H9 (cell line): ENCODE measurements at regions not wholly inside any gene's neighbourhood (a gene's known extent, or its start where the extent isn't known, plus 50 kb on each side); places are given as distances from the start of the nearest gene placed in this dataset.

ENCODE experiments used
- DNase-seq: peaks from one replicate; pipeline ENCODE4 v3.0.0-alpha.2; 2017
- H2AFZ ChIP-seq: one replicate; pipeline ENCODE4 v1.6.1; 2013; ENCODE audit warnings: mild to moderate bottlenecking, low read length, control low read depth, moderate library complexity
- H2AK5ac ChIP-seq: 2 replicates; pipeline ENCODE4 v1.6.1; 2013; ENCODE audit warnings: low read length, control low read depth, mixed read lengths; ENCODE audit not compliant: insufficient read length
- H2BK120ac ChIP-seq: one replicate; pipeline ENCODE4 v1.6.1; 2013; ENCODE audit warnings: low read depth, mild to moderate bottlenecking, low read length, control low read depth, inconsistent platforms; ENCODE audit not compliant: poor library complexity, severe bottlenecking
- H2BK12ac ChIP-seq: 2 replicates; pipeline ENCODE4 v1.6.1; 2013; ENCODE audit warnings: low read length, control low read depth, mixed read lengths, low read depth; ENCODE audit not compliant: insufficient read length
- H2BK15ac ChIP-seq: 2 replicates; pipeline ENCODE4 v1.6.1; 2013; ENCODE audit warnings: low read depth, low read length, control low read depth
- H2BK20ac ChIP-seq: one replicate; pipeline ENCODE4 v1.6.1; 2013; ENCODE audit warnings: low read depth, mild to moderate bottlenecking, low read length, control low read depth, inconsistent platforms; ENCODE audit not compliant: poor library complexity, severe bottlenecking
- H2BK5ac ChIP-seq: 2 replicates; pipeline ENCODE4 v1.6.1; 2013; ENCODE audit warnings: low read length, control low read depth, mixed read lengths; ENCODE audit not compliant: insufficient read length
- H3K14ac ChIP-seq: 2 replicates; pipeline ENCODE4 v1.6.1; 2013; ENCODE audit warnings: low read length, control low read depth; ENCODE audit not compliant: insufficient read depth
- H3K18ac ChIP-seq: 2 replicates; pipeline ENCODE4 v1.6.1; 2013; ENCODE audit warnings: low read depth, mild to moderate bottlenecking, mixed read lengths, low read length, control low read depth; ENCODE audit not compliant: insufficient read length
- H3K23ac ChIP-seq: 2 replicates; pipeline ENCODE4 v1.6.1; 2013; ENCODE audit warnings: low read length, control low read depth, mixed read lengths, low read depth; ENCODE audit not compliant: insufficient read length
- H3K23me2 ChIP-seq: 2 replicates; pipeline ENCODE4 v1.6.1; 2013; ENCODE audit warnings: low read depth, mild to moderate bottlenecking, mixed read lengths, low read length, control low read depth; ENCODE audit not compliant: insufficient read length, poor library complexity, severe bottlenecking
- H3K27ac ChIP-seq: 2 replicates; pipeline ENCODE4 v1.5.1; 2013; ENCODE audit warnings: low read length, control low read depth, mixed read lengths, low read depth; ENCODE audit not compliant: insufficient read length
- H3K27me3 ChIP-seq: 2 replicates; pipeline ENCODE4 v1.6.1; 2013; ENCODE audit warnings: low read length, control low read depth, inconsistent platforms; ENCODE audit not compliant: insufficient read depth
- H3K4ac ChIP-seq: 2 replicates; pipeline ENCODE4 v1.6.1; 2013; ENCODE audit warnings: low read depth, mild to moderate bottlenecking, control low read depth, inconsistent platforms, low read length, moderate library complexity
- H3K4me1 ChIP-seq: 2 replicates; pipeline ENCODE4 v1.6.1; 2013; ENCODE audit warnings: low read length, control low read depth, inconsistent platforms; ENCODE audit not compliant: insufficient read depth
- H3K4me2 ChIP-seq: 2 replicates; pipeline ENCODE4 v1.6.1; 2013; ENCODE audit warnings: low read length, control low read depth, mixed read lengths; ENCODE audit not compliant: insufficient read length, insufficient read depth
- H3K56ac ChIP-seq: 2 replicates; pipeline ENCODE4 v1.6.1; 2013; ENCODE audit warnings: low read depth, mild to moderate bottlenecking, mixed read lengths, low read length, control low read depth; ENCODE audit not compliant: insufficient read length
- H3K79me1 ChIP-seq: 2 replicates; pipeline ENCODE4 v1.6.1; 2013; ENCODE audit warnings: low read depth, mild to moderate bottlenecking, moderate library complexity, low read length, control low read depth, inconsistent platforms; ENCODE audit not compliant: insufficient read depth, poor library complexity, severe bottlenecking
- H3K79me2 ChIP-seq: 2 replicates; pipeline ENCODE4 v1.6.1; 2013; ENCODE audit warnings: low read length, control low read depth, inconsistent platforms; ENCODE audit not compliant: insufficient read depth
- H3K9ac ChIP-seq: 2 replicates; pipeline ENCODE4 v1.6.1; 2013; ENCODE audit warnings: low read length, control low read depth, mixed read lengths; ENCODE audit not compliant: insufficient read length; ENCODE audit errors: extremely low read depth
- H3K9me3 ChIP-seq: one replicate; pipeline ENCODE4 v1.6.1; 2013; ENCODE audit warnings: low read depth, low read length, inconsistent platforms; ENCODE audit not compliant: control insufficient read depth
- H3T11ph ChIP-seq: one replicate; pipeline ENCODE4 v1.6.1; 2013; ENCODE audit warnings: mild to moderate bottlenecking, low read length, control low read depth, inconsistent platforms
- H4K20me1 ChIP-seq: one replicate; pipeline ENCODE4 v1.6.1; 2013; ENCODE audit not compliant: control insufficient read depth, insufficient read length, insufficient read depth
- H4K5ac ChIP-seq: 2 replicates; pipeline ENCODE4 v1.6.1; 2013; ENCODE audit warnings: low read depth, mild to moderate bottlenecking, mixed read lengths, low read length, control low read depth; ENCODE audit not compliant: insufficient read length
- H4K8ac ChIP-seq: replicated peaks from 2 replicates; pipeline ENCODE4 v1.6.1; 2013; ENCODE audit warnings: low read length, control low read depth, mixed read lengths, low read depth; ENCODE audit not compliant: insufficient read length
- H4K91ac ChIP-seq: 2 replicates; pipeline ENCODE4 v1.6.1; 2013; ENCODE audit warnings: low read depth, mild to moderate bottlenecking, moderate library complexity, mixed read lengths, low read length, control low read depth; ENCODE audit not compliant: insufficient read length
- H3K27ac Mint-ChIP-seq, 3 experiments: 2 replicates in 2 of 3; 3 replicates in 1 of 3; pipeline ENCODE4 v1.8.0; 2020 to 2021; ENCODE audit warnings: mixed read lengths in 3 of 3, mild to moderate bottlenecking in 1 of 3, moderate library complexity in 1 of 3
- H3K27me3 Mint-ChIP-seq: 2 replicates; pipeline ENCODE4 v1.8.0; 2021; ENCODE audit warnings: low read depth, mild to moderate bottlenecking, moderate library complexity, mixed read lengths
- H3K36me3 Mint-ChIP-seq, 3 experiments: 2 replicates in 2 of 3; 3 replicates in 1 of 3; pipeline ENCODE4 v1.8.0; 2020 to 2021; ENCODE audit warnings: low read depth in 3 of 3, mixed read lengths in 3 of 3; ENCODE audit not compliant: insufficient read depth in 1 of 3
- H3K4me1 Mint-ChIP-seq, 2 experiments: 2 replicates each; pipeline ENCODE4 v1.8.0; 2020; ENCODE audit warnings: mixed read lengths in 2 of 2
- H3K4me3 Mint-ChIP-seq, 2 experiments: 2 replicates in 1 of 2; 3 replicates in 1 of 2; pipeline ENCODE4 v1.8.0; 2020 to 2021; ENCODE audit warnings: mild to moderate bottlenecking in 2 of 2, mixed read lengths in 2 of 2, moderate library complexity in 1 of 2
- H3K9me3 Mint-ChIP-seq, 2 experiments: 2 replicates in 1 of 2; 3 replicates in 1 of 2; pipeline ENCODE4 v1.8.0; 2020; ENCODE audit warnings: mild to moderate bottlenecking in 2 of 2, mixed read lengths in 2 of 2, moderate library complexity in 1 of 2
- WGBS: extraction: QIAGEN DNeasy Blood & Tissue Kit; methylation state at CpG from one replicate; pipeline ENCODE4 v1.1.7; 2013; ENCODE audit warnings: missing lambda C conversion rate, low lambda C conversion rate, mixed read lengths; ENCODE audit not compliant: insufficient read length; ENCODE audit errors: extremely low coverage; 5-methylcytosine and 5-hydroxymethylcytosine counted together
- TF ChIP-seq, protein P1 (sequence below): fragments of 200-600 bp; sonication (generic); conservative IDR thresholded peaks from 3 replicates; pipeline ENCODE4 v1.8.0; 2021; ENCODE audit warnings: antibody characterized with exemption, mild to moderate bottlenecking

DNA sequence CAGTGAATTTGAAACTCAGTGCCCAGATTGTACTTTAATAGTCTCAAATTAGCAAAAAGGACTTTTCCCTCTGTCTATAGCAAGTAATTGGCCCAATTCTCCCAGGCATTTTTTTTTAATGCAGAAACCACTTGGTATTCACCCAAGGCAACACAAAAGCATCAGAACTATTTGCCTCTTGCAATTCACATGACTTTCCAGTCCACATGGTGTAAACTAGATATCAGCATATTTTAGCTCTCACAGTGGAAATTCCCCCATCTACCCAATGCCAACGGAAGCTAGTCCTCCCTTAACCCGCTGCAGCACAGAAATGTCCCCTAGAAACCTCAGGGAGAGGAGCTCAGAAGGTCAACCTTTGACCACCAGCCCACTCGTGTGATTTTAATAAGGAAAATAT lies 103.4 kb upstream of the CDYL start:
- Histone ChIP-seq H3K79me1 (no peaks in the 10 kb centered on the region), H3K4ac (no peak overlapping the region), H4K8ac (no peak overlapping the region), H3K9ac (no peak overlapping the region), H3K27ac (no peak overlapping the region), H2BK20ac (no peak overlapping the region), H3T11ph (no peak overlapping the region), H3K14ac (no peak overlapping the region), H2AFZ (no peak overlapping the region), H2BK15ac (no peak overlapping the region), H2AK5ac (no peak overlapping the region), H2BK5ac (no peak overlapping the region), H4K20me1 (no peaks in the 10 kb centered on the region), H3K56ac (no peak overlapping the region), H4K5ac (no peak overlapping the region), H3K18ac (no peak overlapping the region), H3K9me3 (no peaks in the 10 kb centered on the region), H3K23me2 (no peaks in the 10 kb centered on the region), H3K79me2 (no peaks in the 10 kb centered on the region), H3K4me1 (peaks cover 7% of the 10 kb centered on the region), H4K91ac (no peak overlapping the region), H2BK12ac (no peak overlapping the region), H3K27me3 (no peaks in the 10 kb centered on the region), H3K4me2 (no peak overlapping the region), H3K23ac (no peak overlapping the region), H2BK120ac (no peak overlapping the region)
- Mint-ChIP-seq H3K27ac (no peak overlapping the region), H3K27me3 (peaks cover 8% of the 10 kb centered on the region), H3K9me3 (no peaks in the 10 kb centered on the region), H3K4me3 (no peak overlapping the region), H3K4me1 (peaks cover 30 to 34% of the 10 kb centered on the region in 2 experiments), H3K36me3 (no peaks in the 10 kb centered on the region)
- TF ChIP-seq, protein P1, sequence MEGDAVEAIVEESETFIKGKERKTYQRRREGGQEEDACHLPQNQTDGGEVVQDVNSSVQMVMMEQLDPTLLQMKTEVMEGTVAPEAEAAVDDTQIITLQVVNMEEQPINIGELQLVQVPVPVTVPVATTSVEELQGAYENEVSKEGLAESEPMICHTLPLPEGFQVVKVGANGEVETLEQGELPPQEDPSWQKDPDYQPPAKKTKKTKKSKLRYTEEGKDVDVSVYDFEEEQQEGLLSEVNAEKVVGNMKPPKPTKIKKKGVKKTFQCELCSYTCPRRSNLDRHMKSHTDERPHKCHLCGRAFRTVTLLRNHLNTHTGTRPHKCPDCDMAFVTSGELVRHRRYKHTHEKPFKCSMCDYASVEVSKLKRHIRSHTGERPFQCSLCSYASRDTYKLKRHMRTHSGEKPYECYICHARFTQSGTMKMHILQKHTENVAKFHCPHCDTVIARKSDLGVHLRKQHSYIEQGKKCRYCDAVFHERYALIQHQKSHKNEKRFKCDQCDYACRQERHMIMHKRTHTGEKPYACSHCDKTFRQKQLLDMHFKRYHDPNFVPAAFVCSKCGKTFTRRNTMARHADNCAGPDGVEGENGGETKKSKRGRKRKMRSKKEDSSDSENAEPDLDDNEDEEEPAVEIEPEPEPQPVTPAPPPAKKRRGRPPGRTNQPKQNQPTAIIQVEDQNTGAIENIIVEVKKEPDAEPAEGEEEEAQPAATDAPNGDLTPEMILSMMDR: no peak
- no peak for DNase-seq
- no CpG with 5 or more reads among the region's 3 CpGs for WGBS
